ENCODE measurements at regions not wholly inside any gene's neighbourhood (a gene's known extent, or its start where the extent isn't known, plus 50 kb on each side); places are given as distances from the start of the nearest gene placed in this dataset.

GRCh38 chr14:45705940-45706534, 453.0 kb upstream of the MIS18BP1 start:
- Histone ChIP-seq H3K36me3 (replicated peaks) (no peaks in the 10 kb centered on the region), H3K27me3 (ENCODE audit: low read depth) (no peaks in the 10 kb centered on the region), H3K4me3 (no peak overlapping the region), H3K4me1 (peaks cover 15% of the 10 kb centered on the region), H3K9me3 (no peaks in the 10 kb centered on the region)
- in situ Hi-C loops (cut with MboI; ENCODE audit: low sequenced_read_pairs): no loop called here
- peak; percentile 33 to 89 for DNase-seq (ENCODE audit: low spot score in 2 of 2)

GRCh38 chr14:45699471-45699870, 446.5 kb upstream of the MIS18BP1 start:
- no peaks in the 10 kb centered on the region for H3K27me3 ChIP-seq (ENCODE audit: low read depth)
- no peak overlapping the region for H3K4me3 ChIP-seq
- no peaks in the 10 kb centered on the region for H3K4me1 ChIP-seq
- DNase-seq (ENCODE audit: low spot score in 2 of 2): no peak
- no peaks in the 10 kb centered on the region for H3K36me3 ChIP-seq (replicated peaks)
- no peaks in the 10 kb centered on the region for H3K9me3 ChIP-seq
- in situ Hi-C loops (cut with MboI; ENCODE audit: low sequenced_read_pairs): no loop called here

GRCh38 chr14:45698462-45699134, 445.6 kb upstream of the MIS18BP1 start:
- no peaks in the 10 kb centered on the region for H3K9me3 ChIP-seq
- no peak overlapping the region for H3K4me3 ChIP-seq
- H3K27me3 ChIP-seq (ENCODE audit: low read depth): no peaks in the 10 kb centered on the region
- in situ Hi-C loops (cut with MboI; ENCODE audit: low sequenced_read_pairs): no loop called here
- peak in 1 of 2 experiments; percentile 12 for DNase-seq (ENCODE audit: low spot score in 2 of 2)
- H3K4me1 ChIP-seq: no peaks in the 10 kb centered on the region
- H3K36me3 ChIP-seq (replicated peaks): no peaks in the 10 kb centered on the region

GRCh38 chr14:45686771-45687170, 433.8 kb upstream of the MIS18BP1 start:
- no peak overlapping the region for H3K4me3 ChIP-seq
- H3K36me3 ChIP-seq (replicated peaks): no peaks in the 10 kb centered on the region
- no peak for DNase-seq (ENCODE audit: low spot score in 2 of 2)
- no peaks in the 10 kb centered on the region for H3K27me3 ChIP-seq (ENCODE audit: low read depth)
- in situ Hi-C loops (cut with MboI; ENCODE audit: low sequenced_read_pairs): no loop called here
- H3K9me3 ChIP-seq: no peaks in the 10 kb centered on the region; the same call in 1 of the 2 replicates
- no peaks in the 10 kb centered on the region for H3K4me1 ChIP-seq

GRCh38 chr14:45680531-45680930, 427.5 kb upstream of the MIS18BP1 start:
- in situ Hi-C loops (cut with MboI; ENCODE audit: low sequenced_read_pairs): no loop called here
- no peaks in the 10 kb centered on the region for H3K36me3 ChIP-seq (replicated peaks)
- H3K4me1 ChIP-seq: peaks cover 25% of the 10 kb centered on the region
- H3K4me3 ChIP-seq: no peak overlapping the region
- no peaks in the 10 kb centered on the region for H3K27me3 ChIP-seq (ENCODE audit: low read depth)
- DNase-seq (ENCODE audit: low spot score in 2 of 2): peak; percentile 22 to 82
- H3K9me3 ChIP-seq: no peaks in the 10 kb centered on the region

- peak in 1 of 2 experiments; percentile 56 for DNase-seq (ENCODE audit: low spot score in 2 of 2)
- H3K4me1 ChIP-seq: peaks cover 25% of the 10 kb centered on the region
- H3K4me3 ChIP-seq: no peak overlapping the region
- no peaks in the 10 kb centered on the region for H3K36me3 ChIP-seq (replicated peaks)
- in situ Hi-C loops (cut with MboI; ENCODE audit: low sequenced_read_pairs): no loop called here
- no peaks in the 10 kb centered on the region for H3K9me3 ChIP-seq
- H3K27me3 ChIP-seq (ENCODE audit: low read depth): no peaks in the 10 kb centered on the region
These were observed 426.9 kb upstream of the MIS18BP1 start for GRCh38 chr14:45679853-45680252.

- no peaks in the 10 kb centered on the region for H3K9me3 ChIP-seq
- DNase-seq (ENCODE audit: low spot score in 2 of 2): no peak
- no peaks in the 10 kb centered on the region for H3K27me3 ChIP-seq (ENCODE audit: low read depth)
- in situ Hi-C loops (cut with MboI; ENCODE audit: low sequenced_read_pairs): no loop called here
- H3K4me3 ChIP-seq: no peak overlapping the region
- peaks cover 31% of the 10 kb centered on the region for H3K4me1 ChIP-seq
- no peaks in the 10 kb centered on the region for H3K36me3 ChIP-seq (replicated peaks)
These were observed 425.2 kb upstream of the MIS18BP1 start for GRCh38 chr14:45678163-45678562.

- no peaks in the 10 kb centered on the region for H3K36me3 ChIP-seq (replicated peaks)
- in situ Hi-C loops (cut with MboI; ENCODE audit: low sequenced_read_pairs): no loop called here
- no peaks in the 10 kb centered on the region for H3K9me3 ChIP-seq
- peaks cover 7% of the 10 kb centered on the region; the same call in 1 of the 2 replicates for H3K4me1 ChIP-seq
- no peak for DNase-seq (ENCODE audit: low spot score in 2 of 2)
- no peak overlapping the region for H3K4me3 ChIP-seq
- H3K27me3 ChIP-seq (ENCODE audit: low read depth): no peaks in the 10 kb centered on the region
These were observed 420.4 kb upstream of the MIS18BP1 start for GRCh38 chr14:45673420-45673819.

- no peaks in the 10 kb centered on the region; the same call in 1 of the 2 replicates for H3K27me3 ChIP-seq (ENCODE audit: low read depth)
- H3K36me3 ChIP-seq (replicated peaks): no peaks in the 10 kb centered on the region
- no peaks in the 10 kb centered on the region; the same call in 1 of the 2 replicates for H3K9me3 ChIP-seq
- H3K4me1 ChIP-seq: no peaks in the 10 kb centered on the region
- H3K4me3 ChIP-seq: no peak overlapping the region
- peak in 1 of 2 experiments; percentile 49 for DNase-seq (ENCODE audit: low spot score in 2 of 2)
- in situ Hi-C loops (cut with MboI; ENCODE audit: low sequenced_read_pairs): no loop called here
These were observed 411.8 kb upstream of the MIS18BP1 start for GRCh38 chr14:45664668-45665356.

GRCh38 chr14:45658917-45659299, 405.9 kb upstream of the MIS18BP1 start:
- Histone ChIP-seq H3K36me3 (replicated peaks) (no peaks in the 10 kb centered on the region), H3K4me1 (no peaks in the 10 kb centered on the region), H3K27me3 (ENCODE audit: low read depth) (no peaks in the 10 kb centered on the region; the same call in 1 of the 2 replicates), H3K9me3 (no peaks in the 10 kb centered on the region; the same call in 1 of the 2 replicates), H3K4me3 (no peak overlapping the region)
- no peak for DNase-seq (ENCODE audit: low spot score in 2 of 2)
- in situ Hi-C loops (cut with MboI; ENCODE audit: low sequenced_read_pairs): no loop called here

GRCh38 chr14:45658226-45658916, 405.4 kb upstream of the MIS18BP1 start:
- no peaks in the 10 kb centered on the region; the same call in 1 of the 2 replicates for H3K27me3 ChIP-seq (ENCODE audit: low read depth)
- in situ Hi-C loops (cut with MboI; ENCODE audit: low sequenced_read_pairs): no loop called here
- no peak overlapping the region for H3K4me3 ChIP-seq

GRCh38 chr14:45651890-45652289, 398.9 kb upstream of the MIS18BP1 start:
- H3K36me3 ChIP-seq (replicated peaks): no peaks in the 10 kb centered on the region
- H3K9me3 ChIP-seq: no peaks in the 10 kb centered on the region
- no peak overlapping the region for H3K4me3 ChIP-seq
- no peaks in the 10 kb centered on the region for H3K4me1 ChIP-seq
- DNase-seq (ENCODE audit: low spot score in 2 of 2): no peak
- in situ Hi-C loops (cut with MboI; ENCODE audit: low sequenced_read_pairs): no loop called here
- no peaks in the 10 kb centered on the region for H3K27me3 ChIP-seq (ENCODE audit: low read depth)

More at GRCh38 chr14:45658226-45658916, 405.4 kb upstream of the MIS18BP1 start:
- no peaks in the 10 kb centered on the region; the same call in 1 of the 2 replicates for H3K9me3 ChIP-seq
- no peaks in the 10 kb centered on the region for H3K36me3 ChIP-seq (replicated peaks)
- no peaks in the 10 kb centered on the region for H3K4me1 ChIP-seq
- no peak for DNase-seq (ENCODE audit: low spot score in 2 of 2)

- Histone ChIP-seq H3K4me1 (no peaks in the 10 kb centered on the region), H3K9me3 (no peaks in the 10 kb centered on the region), H3K27me3 (ENCODE audit: low read depth) (no peaks in the 10 kb centered on the region), H3K4me3 (no peak overlapping the region), H3K36me3 (replicated peaks) (no peaks in the 10 kb centered on the region)
- in situ Hi-C loops (cut with MboI; ENCODE audit: low sequenced_read_pairs): no loop called here
- DNase-seq (ENCODE audit: low spot score in 2 of 2): no peak
These were observed 397.8 kb upstream of the MIS18BP1 start for GRCh38 chr14:45650754-45651153.

Data from HAP-1 (cell line).